ENCODE measurements at regions not wholly inside any gene's neighbourhood (a gene's known extent, or its start where the extent isn't known, plus 50 kb on each side); places are given as distances from the start of the nearest gene placed in this dataset.

DNA sequence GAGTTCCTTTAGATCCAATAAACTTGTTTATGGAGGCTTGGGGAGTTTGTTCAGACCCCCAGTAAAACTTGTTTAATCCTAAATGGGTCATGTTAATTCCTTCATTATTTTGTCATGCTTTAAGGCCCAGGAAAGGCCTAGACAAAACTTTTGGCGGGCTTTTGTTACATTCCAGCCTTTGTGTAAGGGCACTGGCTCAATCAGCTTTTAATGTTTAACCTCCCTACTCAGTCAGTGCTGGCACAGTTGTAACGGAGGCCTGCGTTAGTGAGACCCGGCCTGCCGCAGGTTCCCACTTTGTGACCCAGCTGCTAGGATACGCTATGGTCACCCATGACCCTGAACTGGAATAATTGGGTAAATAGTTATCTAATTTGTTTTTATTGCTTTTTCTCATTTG is 59.2 kb downstream of the OXSM start:
- ATAC-seq = no peak
- CTCF ChIA-PET = interaction anchor here (1.9 to 2.0 kb wide), 2 partner anchors 11 to 201 kb away, joined by 6 to 11 read pairs; no protein-coding TSS in a partner anchor

More for the DNA sequence above, 59.2 kb downstream of the OXSM start:
- no peaks in the 10 kb centered on the region for H3K4me1 ChIP-seq (ENCODE audit: control insufficient read depth, insufficient read depth, low read length)
- no peak overlapping the region for H3K4me2 ChIP-seq (ENCODE audit: control insufficient read depth, insufficient read depth)
- no peaks in the 10 kb centered on the region for H3K36me3 ChIP-seq (ENCODE audit: control insufficient read depth in 2 of 2, insufficient read depth in 2 of 2, low read length in 1 of 2)
- POLR2A ChIA-PET = no interaction called here
- 89% methylated on average over 6 of the region's 6 CpGs for WGBS (ENCODE audit: insufficient coverage, insufficient replicate concordance, low lambda C conversion rate, missing lambda C conversion rate)
- H3K9me3 ChIP-seq (replicated peaks; ENCODE audit: control insufficient read depth, insufficient read depth, low read length) = no peaks in the 10 kb centered on the region
- no peaks in the 10 kb centered on the region for H3K27me3 ChIP-seq (replicated peaks in 1 of 2; ENCODE audit: control insufficient read depth in 2 of 2, insufficient read depth in 2 of 2, low read length in 1 of 2)
- H3K27ac ChIP-seq (ENCODE audit: control insufficient read depth, insufficient read depth) = no peak overlapping the region
- intact Hi-C loops (cut with micrococcal nuclease; ENCODE audit: unreplicated experiment) = loop anchor here (10.0 kb wide), 1 partner anchor 856 kb away; no protein-coding TSS in a partner anchor
- H3K9ac ChIP-seq (ENCODE audit: control insufficient read depth, insufficient read depth, low read length) = no peak overlapping the region
- H4K20me1 ChIP-seq (ENCODE audit: control insufficient read depth, insufficient read depth) = no peaks in the 10 kb centered on the region
- no peak for DNase-seq (ENCODE audit: low read depth, low spot score)
- RAD21 ChIA-PET (ENCODE audit: unreplicated experiment) = no interaction called here
- TF ChIP-seq TCF12 (IDR thresholded peaks at IDR 0.05; ENCODE audit: low read depth, low read length) (no peak), BCL11A (IDR thresholded peaks at IDR 0.05; ENCODE audit: low read depth, low read length) (no peak), EGR1 (IDR thresholded peaks at IDR 0.05; ENCODE audit: borderline replicate concordance in 1 of 2, low read depth in 2 of 2, low read length in 2 of 2) (no peak), ZNF274 (IDR thresholded peaks at IDR 0.05; ENCODE audit: insufficient read depth, insufficient read length) (no peak), IRF4 (IDR thresholded peaks at IDR 0.05; ENCODE audit: low read depth, low read length) (no peak), SP1 (IDR thresholded peaks at IDR 0.05; ENCODE audit: low read depth, low read length) (no peak), YY1 (IDR thresholded peaks at IDR 0.05; ENCODE audit: low read depth, low read length) (no peak), ZNF384 (IDR thresholded peaks at IDR 0.05; ENCODE audit: borderline replicate concordance, low read depth, low read length) (no peak)
- TF ChIP-seq, protein P1, sequence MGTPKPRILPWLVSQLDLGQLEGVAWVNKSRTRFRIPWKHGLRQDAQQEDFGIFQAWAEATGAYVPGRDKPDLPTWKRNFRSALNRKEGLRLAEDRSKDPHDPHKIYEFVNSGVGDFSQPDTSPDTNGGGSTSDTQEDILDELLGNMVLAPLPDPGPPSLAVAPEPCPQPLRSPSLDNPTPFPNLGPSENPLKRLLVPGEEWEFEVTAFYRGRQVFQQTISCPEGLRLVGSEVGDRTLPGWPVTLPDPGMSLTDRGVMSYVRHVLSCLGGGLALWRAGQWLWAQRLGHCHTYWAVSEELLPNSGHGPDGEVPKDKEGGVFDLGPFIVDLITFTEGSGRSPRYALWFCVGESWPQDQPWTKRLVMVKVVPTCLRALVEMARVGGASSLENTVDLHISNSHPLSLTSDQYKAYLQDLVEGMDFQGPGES (IDR thresholded peaks at IDR 0.05) = no peak
- TF ChIP-seq, protein P2, sequence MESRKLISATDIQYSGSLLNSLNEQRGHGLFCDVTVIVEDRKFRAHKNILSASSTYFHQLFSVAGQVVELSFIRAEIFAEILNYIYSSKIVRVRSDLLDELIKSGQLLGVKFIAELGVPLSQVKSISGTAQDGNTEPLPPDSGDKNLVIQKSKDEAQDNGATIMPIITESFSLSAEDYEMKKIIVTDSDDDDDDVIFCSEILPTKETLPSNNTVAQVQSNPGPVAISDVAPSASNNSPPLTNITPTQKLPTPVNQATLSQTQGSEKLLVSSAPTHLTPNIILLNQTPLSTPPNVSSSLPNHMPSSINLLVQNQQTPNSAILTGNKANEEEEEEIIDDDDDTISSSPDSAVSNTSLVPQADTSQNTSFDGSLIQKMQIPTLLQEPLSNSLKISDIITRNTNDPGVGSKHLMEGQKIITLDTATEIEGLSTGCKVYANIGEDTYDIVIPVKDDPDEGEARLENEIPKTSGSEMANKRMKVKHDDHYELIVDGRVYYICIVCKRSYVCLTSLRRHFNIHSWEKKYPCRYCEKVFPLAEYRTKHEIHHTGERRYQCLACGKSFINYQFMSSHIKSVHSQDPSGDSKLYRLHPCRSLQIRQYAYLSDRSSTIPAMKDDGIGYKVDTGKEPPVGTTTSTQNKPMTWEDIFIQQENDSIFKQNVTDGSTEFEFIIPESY (IDR thresholded peaks at IDR 0.05) = no peak
- no peaks in the 10 kb centered on the region for H3K79me2 ChIP-seq (ENCODE audit: control insufficient read depth, insufficient read depth, low read length)
- in situ Hi-C loops (cut with MboI) = no loop called here
- FAIRE-seq = no peak
- SMC1A ChIA-PET (ENCODE audit: uncharacterized antibody, unreplicated experiment) = interaction anchor here (0.9 to 9.8 kb wide), 5 partner anchors 19 to 201 kb away, joined by 3 to 121 read pairs (median 3); no protein-coding TSS in a partner anchor
- no peak overlapping the region for H3K4me3 ChIP-seq
- no peak overlapping the region for H2AFZ ChIP-seq (ENCODE audit: control insufficient read depth, low read depth, low read length)
- BruUV-seq (replicated peaks) = no TSS peak
